Uterus (tissue), 2 donors: ENCODE measurements at regions not wholly inside any gene's neighbourhood (a gene's known extent, or its start where the extent isn't known, plus 50 kb on each side); places are given as distances from the start of the nearest gene placed in this dataset.

Experiments used
- CTCF ChIP-seq, 4 experiments: fragments of 200-600 bp in 2 of 4; fragments of 450-650 bp in 2 of 4; sonication (generic) in 2 of 4; IDR thresholded peaks; one replicate each; pipeline ENCODE4 v1.5.1; 2016 to 2019; ENCODE audit warnings: antibody characterized with exemption in 4 of 4, mild to moderate bottlenecking in 2 of 4, moderate library complexity in 1 of 4
- POLR2A ChIP-seq, 2 donors: fragments of 450-650 bp; IDR thresholded peaks; one replicate each; pipeline ENCODE4 v1.6.1; 2016; ENCODE audit warnings: antibody characterized with exemption in 2 of 2, mild to moderate bottlenecking in 1 of 2, moderate library complexity in 1 of 2

GRCh38 chr21:30058928-30059327, 107.7 kb downstream of the CLDN17 start:
- TF ChIP-seq CTCF (IDR thresholded peaks at IDR 0.05) (no peak), POLR2A (IDR thresholded peaks at IDR 0.05) (no peak)
